IPS-NIHi7 (cell line): ENCODE measurements at regions not wholly inside any gene's neighbourhood (a gene's known extent, or its start where the extent isn't known, plus 50 kb on each side); places are given as distances from the start of the nearest gene placed in this dataset.
"Not testable (repeated sequence)": the region's sequence is repeated elsewhere in the genome, so short reads cannot be mapped to it uniquely, and the experiment has no call there.

Experiments
- DNase-seq: peaks from one replicate; pipeline ENCODE4 v3.0.0; 2012; ENCODE audit warnings: mixed read lengths; ENCODE audit errors: extremely low spot score

DNA sequence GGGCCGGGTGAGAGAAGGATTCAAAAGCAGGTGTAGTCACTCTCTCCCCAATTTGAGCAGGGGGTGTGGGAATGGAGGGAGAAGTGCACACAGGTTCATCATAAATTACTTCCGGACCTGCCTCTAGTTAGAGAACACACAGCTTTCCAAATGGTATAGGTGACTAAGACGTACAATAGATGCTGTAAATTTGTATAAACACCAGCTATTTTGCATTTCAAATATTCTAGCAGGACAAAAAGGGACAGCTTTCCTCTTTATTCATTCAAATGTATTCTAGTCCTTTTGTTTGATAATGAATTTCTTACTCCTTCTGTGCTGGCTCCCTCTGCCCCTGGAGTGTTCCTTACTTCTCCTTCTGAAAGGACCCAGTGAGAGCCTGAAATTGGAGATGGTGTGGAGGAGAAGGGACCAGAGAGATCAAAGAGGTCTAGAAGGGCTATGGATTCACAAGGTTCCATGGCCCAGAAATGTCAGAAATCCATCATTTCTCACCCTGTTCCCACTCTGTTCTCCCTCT, 53.2 kb upstream of the SH3BP4 start:
- DNase-seq, result no peak

GRCh38 chr2:234888442-234888841, 63.4 kb upstream of the SH3BP4 start:
- not testable (repeated sequence) for DNase-seq

- DNase-seq, result no peak
Measured at GRCh38 chr2:234887195-234887594, 64.6 kb upstream of the SH3BP4 start.

- no peak for DNase-seq
Measured at GRCh38 chr2:234885886-234886285, 65.9 kb upstream of the SH3BP4 start.

DNA sequence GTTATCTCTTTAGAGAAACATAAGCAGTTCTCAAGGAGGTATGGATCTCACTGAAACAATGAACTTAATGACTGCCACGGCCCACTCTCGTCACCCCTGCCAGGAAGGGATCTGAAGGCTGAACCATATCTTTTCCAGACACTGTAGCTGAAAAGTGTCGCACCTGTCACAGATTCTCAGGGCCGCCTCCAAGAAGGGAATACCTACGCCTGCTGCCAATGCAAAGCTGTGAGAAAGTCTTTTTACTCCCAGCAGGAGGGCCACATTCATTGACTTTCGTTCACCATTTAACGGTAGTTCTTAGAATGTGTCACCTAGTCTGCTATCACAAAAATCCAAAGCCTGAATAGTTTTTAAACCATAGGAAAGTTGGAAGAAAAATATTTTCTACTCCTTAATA, 66.7 kb upstream of the SH3BP4 start:
- DNase-seq, result no peak

DNA sequence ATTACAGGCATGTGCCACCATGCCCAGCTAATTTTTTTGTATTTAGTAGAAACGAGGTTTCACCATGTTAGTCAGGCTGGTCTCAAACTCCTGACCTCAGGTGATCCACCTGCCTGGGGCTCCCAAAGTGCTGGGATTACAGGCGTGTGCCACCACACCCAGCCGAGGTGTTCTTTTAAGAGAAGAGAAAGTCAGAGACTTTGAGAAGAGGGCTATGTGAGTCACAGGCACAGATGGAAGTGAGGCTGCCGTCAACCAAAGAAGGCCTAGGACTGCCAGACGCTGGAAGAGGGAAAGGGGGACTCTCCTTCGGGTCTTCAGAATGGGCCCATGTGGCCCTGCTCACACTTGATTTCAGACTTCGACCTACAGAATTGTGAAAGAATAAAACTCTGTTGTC, 67.2 kb upstream of the SH3BP4 start:
- DNase-seq, result no peak

GRCh38 chr2:234881413-234882241, 70.2 kb upstream of the SH3BP4 start:
- DNase-seq, result peak; percentile 96

DNA sequence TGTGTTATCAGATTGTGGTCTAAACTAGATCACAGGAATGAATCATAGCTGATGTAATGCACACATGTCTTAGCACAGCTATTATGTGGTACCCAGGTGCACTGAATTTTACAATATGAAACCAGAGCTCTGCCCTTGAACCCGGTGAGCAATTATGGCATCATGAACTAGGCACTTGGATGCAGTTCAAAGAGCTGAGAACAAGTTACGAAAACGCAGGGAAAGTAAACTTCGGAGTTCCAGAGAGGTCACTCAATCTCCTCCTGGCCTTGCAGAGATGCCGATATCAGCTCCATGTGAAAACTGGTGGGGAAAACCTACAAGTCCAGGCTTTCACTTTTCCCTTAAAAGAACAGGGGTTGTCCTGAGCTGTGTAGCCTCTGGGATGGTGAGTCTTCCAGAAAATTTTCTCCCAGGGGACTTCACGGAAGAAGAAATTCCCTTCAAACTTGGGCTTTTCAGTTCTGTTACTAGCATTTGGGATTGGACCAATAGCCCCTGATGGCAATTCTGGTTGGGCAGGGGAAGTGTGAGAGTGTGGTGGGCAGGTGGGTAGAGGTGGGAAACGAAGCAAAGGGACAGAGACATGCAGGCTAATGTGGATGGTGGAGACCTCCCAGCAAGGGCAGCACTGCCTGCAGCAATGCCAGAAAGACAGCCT, 71.1 kb upstream of the SH3BP4 start:
- no peak for DNase-seq

DNA sequence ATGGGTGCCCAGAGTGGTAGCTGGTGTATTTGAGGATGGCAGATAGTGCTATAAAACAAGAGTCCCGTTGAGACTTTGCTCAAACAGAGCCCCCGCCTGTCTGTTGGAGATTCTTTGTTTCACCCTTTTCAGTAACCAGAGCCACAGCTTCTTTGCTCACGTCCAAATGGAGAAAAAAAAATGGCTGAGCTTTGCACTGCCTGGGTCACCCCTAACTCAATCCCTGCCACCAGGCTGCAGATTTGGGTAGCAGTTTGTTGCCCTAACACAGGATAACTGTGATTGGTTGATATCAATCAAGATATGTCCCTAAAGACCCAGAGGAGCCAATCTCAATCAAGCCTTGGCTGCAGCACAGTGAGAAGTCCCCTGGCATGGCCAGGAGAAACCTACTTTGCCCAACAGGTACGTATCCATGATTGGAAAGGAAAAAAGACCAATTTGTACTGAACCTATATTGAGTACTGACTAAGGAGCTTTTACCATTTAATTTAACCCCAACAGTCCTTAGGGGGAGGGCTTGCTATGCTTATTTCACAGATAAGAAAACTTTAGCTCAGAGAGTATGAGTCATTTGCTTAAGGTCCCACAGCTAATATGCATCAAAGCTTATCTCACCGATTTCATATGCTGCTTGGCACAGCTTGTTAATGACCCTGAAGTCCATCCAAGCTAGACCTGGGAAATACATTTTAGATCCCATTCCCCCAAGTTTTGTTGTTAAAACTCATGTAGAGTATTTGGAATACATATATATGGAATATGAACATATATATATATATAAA, 72.0 kb upstream of the SH3BP4 start:
- no peak for DNase-seq

DNA sequence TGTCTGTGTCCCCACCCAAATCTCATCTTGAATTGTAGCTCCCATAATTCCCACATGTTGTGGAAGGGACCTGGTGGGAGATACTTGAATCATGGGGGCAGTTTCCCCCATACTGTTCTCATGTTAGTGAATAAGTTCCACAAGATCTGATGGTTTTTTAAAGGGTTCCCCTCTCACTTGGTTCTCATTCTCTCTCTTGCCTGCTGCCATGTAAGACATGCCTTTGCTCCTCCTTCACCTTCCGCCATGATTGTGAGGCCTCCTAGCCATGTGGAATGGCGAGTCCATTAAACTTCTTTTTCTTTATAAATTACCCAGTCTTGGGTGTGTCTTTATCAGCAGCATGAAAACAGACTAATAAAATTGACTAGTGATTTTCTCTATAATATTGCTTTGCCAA, 75.2 kb upstream of the SH3BP4 start:
- DNase-seq, result not testable (repeated sequence)

DNA sequence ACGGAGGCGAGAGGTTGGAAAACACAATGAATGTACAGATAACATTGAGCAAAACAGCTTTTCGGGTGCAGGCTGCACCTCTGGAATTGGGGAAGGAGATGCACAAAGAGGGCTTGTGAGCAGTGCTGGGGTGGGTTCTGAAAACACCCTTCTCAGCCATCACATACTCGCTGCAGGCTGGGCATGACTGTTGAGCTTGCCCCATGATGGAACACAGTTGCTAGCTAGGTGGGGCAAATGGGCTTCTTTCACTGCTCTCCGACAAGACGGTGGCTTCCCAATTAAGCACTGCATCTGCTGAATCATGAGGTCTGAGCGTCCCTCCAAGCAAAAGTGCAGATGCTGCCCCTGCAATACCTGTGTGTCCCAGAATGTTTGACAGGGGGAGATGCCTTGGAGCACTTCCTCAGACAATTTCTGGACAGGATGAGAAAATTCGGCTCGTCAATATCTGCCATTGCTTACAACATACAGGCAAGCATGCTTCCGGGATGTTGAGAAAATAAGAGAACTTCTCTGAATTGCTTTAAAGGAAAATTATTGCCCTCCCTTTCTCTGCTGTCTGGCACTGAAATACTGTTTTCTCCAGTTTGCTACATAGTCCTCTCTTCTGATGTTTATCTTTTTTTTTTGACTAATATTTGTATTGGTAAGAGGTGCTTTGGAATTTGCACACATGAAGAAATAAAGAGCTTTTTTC, 77.3 kb upstream of the SH3BP4 start:
- no peak for DNase-seq

DNA sequence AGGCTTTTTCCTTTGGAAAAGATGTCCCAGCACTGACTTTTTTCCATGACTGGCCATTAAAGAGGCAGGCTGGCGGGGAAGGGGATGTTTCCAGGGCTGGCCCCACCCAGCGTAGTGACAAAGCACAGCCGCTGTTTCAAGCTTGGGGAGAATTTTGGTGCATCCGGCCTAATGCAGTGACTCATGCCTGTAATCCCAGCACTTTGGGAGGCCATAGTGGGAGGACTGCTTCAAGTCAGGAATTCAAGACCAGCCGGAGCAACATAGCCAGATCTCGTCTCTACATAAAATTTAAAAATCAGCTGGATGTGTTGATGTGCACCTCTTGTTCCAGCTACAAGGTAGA, 78.0 kb upstream of the SH3BP4 start:
- no peak for DNase-seq

DNA sequence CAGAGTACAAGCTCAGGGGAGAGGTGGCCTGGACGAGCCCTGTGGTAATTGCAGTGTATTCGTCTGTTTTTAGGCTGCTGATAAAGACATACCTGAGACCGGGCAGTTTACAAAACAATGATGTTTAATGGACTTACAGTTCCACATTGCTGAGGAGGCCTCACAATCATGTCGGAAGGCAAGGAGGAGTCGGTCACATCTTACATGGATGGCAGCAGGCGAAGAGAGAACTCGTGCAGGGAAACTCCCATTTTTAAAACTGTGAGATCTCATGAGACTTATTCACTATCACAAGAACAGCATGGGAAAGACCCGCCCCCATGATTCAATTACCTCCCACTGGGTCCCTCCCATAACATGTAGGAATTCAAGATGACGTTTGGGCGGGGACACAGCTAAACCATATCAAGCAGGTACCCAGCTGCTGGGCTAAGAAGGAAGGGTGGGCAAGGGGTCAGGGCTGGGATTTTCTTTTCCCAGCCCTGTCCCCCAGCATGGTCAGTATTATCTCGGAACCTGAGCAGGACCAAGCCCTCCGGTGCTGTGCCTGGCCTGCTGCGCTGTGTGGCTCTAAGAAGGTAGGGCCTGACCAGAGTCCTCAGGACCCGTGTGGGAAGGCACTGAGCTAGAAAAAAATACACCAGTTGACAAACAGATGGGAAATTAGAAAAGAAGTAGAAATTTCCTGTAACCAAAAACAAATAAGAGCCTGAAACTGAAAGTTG, 78.6 kb upstream of the SH3BP4 start:
- no peak for DNase-seq

GRCh38 chr2:234869969-234870368, 81.8 kb upstream of the SH3BP4 start:
- DNase-seq, result no peak

GRCh38 chr2:234869164-234869563, 82.7 kb upstream of the SH3BP4 start:
- no peak for DNase-seq

DNA sequence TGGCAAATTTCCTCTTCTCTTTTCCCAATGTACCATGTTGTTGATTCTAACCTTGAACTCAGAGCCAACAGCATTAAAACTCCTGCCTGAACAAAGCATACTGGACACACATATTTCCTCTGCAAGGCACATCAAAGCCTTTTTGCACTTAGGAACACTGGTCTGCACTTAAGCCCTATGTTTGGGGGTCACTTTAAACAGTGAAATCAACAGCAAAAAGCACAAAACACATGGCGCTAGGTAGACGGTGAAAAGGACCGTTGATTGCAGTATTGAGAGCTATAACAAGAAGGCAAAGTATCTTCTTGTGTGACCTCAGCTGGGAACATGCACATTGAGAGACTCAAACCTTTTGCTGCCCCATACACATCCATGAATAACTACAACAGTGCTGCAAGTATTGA, 83.9 kb upstream of the SH3BP4 start:
- DNase-seq, result no peak

DNA sequence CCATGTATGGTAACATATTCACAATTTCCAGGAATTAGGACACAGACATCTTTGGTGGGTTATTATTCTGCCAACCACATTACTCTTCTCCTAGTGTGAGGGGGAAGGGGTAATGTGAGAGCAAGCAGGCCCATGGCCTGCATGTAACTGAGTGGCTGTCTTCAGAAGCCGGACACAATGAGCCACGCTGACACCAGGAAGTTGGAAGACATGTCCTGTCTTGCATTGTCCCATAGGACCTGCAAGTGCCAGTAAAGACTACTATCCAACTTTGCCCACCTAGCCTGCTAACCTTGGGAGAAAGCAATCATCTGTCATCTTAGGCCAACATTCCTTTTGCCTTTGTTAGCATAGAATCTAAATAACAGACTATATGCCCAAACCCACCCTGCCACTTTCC, 86.2 kb upstream of the SH3BP4 start:
- DNase-seq, result no peak

GRCh38 chr2:234865040-234865439, 86.8 kb upstream of the SH3BP4 start:
- no peak for DNase-seq

DNA sequence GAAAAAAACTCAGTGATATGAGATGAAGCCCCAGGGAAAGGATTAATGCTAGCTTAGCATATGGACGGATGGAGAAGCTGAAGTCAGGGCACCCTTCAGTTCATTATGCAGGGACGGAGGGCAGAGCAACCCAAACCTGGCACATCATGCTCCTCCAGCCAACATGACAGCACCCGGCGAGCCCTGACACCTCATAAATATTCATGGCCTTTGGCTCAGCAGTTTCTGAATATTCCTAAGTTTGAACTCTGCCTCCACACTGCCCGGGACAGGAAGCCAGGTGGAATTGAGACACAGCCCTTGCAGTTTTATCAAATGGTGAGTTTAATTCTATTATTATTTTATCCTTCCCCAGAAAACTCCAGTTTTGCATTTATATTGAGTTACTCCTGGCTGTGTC, 87.3 kb upstream of the SH3BP4 start:
- DNase-seq, result no peak

GRCh38 chr2:234863043-234863934, 88.5 kb upstream of the SH3BP4 start:
- DNase-seq, result peak; percentile 38
